ENCODE measurements at regions not wholly inside any gene's neighbourhood (a gene's known extent, or its start where the extent isn't known, plus 50 kb on each side); places are given as distances from the start of the nearest gene placed in this dataset.

DNA sequence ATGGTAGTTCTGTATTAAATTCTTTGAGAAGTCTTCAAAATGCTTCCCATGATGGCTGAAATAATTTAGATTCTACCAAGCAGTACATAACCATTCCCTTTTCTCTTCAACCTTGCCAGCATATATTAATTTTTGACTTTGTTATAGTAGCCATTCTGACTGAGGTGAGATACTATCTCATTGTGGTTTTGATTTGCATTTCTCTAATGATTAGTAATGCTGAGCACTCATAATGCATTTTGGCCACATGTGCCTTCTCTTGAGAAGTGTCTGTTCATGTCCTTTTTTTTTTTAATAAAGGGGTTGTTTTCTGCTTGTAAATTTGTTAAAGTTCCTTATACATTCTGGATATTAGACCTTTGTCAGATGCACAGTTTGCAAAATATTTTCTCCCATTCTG lies 173.9 kb downstream of the CALCRL start:
- DNase-seq (ENCODE audit: low spot score): no peak

DNA sequence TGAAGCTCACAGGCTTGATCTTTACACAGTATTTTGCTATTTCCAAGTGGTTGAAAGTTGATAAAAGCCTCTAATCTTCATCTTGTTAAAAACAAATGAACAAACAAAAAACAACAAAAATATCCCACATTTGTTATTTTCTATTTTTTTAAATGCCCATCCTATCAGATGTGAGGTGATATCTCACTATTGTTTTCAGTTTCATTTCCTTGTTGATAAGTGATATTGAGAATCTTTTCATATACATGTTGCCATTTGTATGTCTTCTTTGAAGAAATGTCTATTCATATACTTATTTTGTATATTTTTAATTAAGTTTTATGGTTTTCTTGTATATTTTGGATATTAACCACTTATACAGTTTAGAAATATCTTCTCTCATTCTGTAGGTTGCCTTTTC lies 175.8 kb downstream of the CALCRL start:
- no peak for DNase-seq (ENCODE audit: low spot score)

DNA sequence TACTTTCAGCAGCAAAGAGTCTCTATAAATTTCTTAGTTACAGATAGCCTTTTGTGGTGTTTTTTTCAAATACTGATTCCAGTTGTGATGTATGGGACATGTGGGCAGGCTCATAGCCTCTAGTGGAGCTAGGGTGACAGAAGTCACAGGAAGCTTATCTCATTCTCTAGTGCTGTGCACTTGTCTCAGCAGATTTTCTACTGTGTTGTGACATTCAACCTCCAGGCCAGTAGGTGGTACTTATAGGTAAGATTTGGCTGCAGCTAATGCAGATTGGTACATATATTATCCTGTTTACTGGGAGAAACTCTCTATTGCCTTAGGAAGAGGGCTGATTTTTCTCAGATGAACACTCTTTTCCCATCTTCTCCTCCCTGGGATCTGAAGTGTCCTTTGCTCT lies 176.2 kb downstream of the CALCRL start:
- DNase-seq (ENCODE audit: low spot score): no peak

DNA sequence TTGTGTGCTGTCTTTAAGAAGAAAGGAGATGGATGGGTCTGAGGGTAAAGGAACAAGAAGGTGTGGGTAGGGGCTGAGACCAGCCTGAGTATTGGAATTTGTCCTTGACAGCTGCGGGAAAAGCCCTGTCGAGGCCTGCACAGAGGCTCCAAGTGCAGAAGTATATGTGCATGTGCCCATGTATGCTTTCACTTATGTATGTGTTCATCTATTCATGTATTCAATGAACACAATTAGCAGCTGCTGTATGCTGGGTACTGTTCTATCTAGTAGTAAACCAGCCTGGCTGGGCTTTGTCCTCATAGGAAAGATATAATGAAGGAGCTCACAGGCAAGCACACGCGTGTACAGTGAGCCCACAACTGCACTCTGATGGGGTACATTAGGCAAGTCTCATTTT lies 181.4 kb downstream of the CALCRL start:
- no peak for DNase-seq (ENCODE audit: low spot score)

DNA sequence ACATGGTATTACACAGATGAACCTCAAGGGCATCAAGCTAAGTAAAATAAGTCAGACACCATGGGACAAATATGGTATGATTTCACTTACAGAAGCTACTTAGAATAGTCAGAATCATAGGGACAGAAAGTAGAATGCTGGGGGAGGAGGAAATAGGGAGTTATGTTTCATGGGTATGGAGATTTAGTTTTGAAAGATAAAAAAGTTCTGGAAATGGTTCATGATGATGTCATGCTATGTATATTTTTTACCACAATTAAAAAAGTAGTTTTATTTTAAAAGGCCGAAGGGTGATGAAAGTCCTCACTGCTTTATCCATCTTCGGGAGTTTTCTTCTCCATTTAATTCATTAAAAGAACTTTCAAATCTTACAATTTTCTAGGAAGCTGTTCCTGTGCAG lies 181.9 kb downstream of the CALCRL start:
- no peak for DNase-seq (ENCODE audit: low spot score)

DNA sequence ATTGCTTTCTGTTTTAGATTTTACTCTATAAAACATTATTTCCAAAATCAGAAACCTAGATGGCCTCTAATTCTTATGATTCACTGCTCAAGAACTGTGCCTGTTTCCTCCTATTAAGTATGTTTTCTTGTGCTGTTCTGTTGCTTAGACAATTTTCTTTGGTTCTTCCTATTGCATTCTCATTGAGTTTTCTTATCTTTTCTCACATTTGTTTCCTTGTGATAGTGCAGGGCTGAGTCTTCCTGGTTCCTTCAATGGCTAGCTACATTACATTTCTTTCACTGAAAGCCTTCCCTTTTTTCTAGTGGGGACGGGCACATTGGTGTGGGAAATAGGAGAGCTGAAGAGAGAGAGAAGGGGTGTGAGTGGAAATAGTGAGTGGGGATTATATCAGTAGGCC lies 183.4 kb downstream of the CALCRL start:
- DNase-seq (ENCODE audit: low spot score): no peak

DNA sequence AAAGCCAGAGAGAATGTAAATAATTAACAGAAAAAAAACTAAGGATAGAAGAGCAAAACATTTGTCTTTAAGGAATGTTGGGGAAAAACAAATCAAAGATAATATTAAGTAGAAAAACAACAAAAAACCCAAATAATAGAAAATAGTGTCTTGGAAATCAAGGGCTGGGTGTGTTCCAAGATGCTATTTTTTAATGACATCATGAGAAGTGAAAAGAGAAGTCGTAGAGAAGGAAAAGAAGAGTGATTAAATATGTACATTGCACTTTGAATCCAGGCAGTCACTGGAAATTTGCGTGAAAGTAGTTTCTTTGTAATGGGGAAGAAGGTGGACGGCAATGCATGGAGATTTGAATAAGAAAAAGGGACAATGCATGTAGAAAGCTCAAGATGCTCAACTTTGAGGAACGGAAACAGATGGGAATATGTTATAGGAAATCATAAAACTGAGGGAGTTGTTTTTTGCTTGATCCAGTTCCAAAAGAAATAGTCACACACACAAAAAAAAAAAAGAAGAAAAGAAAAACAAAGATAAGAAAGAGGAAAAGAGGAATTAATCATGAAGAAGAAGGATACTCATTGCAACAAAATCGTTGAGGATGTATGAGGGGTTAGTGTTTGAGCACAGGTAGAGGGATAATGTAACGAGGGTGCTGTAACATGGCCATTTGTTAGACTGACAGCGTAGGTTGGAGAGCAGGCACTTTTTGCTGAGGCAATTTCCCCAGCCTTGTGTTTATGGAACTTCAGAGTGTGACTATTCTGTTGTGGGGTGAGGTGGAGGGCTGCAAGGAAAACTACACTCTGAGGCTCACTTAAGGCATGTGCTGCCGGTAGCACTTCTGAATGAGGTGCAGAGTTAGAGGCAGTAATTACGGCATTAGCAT lies 184.1 kb downstream of the CALCRL start:
- no peak for DNase-seq (ENCODE audit: low spot score)

DNA sequence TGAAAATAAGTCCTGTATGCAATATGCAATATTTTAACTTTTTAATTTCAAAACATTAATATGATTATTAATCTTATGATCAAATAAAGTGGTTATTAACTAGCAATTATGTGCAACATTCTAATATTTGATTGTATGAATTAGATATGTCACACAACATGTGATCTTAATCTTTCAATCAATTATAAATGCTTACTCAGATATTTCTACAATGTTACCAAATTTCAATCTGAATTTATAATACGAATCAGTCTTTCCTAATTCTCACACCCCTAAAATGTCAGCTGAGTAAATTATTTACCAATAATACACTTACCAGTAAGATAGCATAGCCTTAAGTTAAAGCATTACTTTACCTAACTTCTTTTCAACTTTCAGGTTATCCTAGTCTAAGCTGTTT lies 186.3 kb downstream of the CALCRL start:
- DNase-seq (ENCODE audit: low spot score): no peak

DNA sequence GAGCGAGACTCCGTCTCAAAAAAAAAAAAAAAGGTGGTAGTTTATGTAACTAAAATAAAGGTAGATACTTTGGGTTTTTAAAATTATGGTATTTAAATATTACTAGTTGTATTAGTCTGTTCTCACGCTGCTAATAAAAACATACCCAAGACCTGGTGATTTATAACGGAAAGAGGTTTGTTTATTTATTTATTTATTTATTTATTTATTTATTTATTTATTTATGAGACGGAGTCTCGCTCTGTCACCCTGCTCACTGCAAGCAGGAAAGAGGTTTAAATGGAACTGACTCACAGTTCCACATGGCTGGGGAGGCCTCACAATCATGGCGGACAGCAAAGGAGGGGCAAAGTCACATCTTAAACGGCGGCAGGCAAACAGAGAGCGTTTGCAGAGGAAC lies 196.0 kb downstream of the CALCRL start:
- no peak for DNase-seq (ENCODE audit: low spot score)

DNA sequence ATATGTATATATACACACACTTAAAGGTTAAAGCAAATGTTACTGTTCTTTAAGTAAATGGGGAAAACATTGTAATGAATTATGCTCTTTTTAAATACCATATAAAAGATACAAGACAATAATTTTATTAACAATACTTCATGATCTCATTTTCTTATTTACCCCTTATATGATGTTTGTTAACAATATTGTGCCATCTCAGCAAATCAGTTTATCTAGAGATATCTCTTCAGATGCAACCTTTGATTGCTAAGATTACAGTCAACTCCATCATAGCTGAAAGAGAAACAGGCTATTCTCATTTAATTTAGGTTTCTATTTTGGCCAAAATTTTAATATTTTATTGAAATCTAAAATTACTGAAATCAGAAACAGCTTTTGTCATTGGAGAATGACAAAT lies 197.9 kb downstream of the CALCRL start:
- DNase-seq (ENCODE audit: low spot score): no peak

DNA sequence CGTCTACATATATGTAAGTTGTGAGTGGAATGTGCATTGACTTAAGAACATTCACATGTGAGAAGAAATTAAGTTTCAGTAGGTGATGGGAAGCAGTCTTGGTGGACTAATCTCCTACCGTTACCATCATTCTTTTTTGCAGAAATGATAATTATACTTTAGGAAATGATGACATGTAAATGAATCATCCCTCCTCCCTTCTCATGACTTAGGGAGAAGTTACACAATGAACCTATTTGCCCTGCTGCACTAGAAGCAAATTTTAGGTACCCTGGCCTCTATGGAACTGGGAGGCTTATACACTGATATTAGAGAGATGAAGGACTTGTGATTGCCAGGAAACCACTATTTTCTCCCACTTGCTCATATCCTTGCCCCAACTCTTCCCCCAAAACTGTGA lies 214.2 kb downstream of the CALCRL start:
- no peak for DNase-seq (ENCODE audit: low spot score)

DNA sequence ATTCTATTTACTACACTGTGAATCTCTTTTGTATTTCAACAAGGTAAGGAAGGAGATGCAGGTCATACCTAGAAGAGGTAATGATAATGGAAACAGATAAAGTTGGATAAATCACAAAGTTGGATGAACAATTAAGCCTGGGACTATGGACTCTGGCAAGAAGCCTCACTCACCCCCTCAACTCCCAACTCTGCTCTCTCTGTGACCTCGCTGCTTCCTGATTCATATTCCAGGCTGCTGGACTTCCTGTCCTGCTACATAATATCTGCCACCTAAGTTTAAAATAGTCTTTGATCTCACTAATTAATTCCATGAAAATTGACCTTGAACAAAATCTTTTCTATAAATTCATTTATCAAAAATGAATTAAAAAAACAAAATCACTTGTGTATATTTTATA lies 215.3 kb downstream of the CALCRL start:
- no peak for DNase-seq (ENCODE audit: low spot score)

DNA sequence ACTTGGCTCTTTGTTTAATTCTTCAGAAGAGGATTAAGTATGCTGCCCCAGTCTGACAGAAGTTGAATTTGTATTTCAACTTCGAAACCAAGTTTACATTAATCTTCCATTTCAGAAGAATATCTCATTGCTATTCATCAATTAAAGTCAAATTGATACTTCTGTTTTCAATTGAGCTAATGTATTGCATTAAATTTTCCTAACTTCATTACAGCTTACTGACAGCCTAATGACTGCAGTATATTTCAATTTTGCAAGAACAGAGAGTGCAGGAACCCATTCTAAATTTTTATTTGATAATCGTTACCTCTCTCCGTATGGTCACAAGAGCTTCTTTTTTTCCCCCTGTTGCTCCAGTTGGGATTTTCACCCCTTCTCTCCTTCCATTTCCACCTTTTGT lies 218.0 kb downstream of the CALCRL start:
- DNase-seq (ENCODE audit: low spot score): no peak

DNA sequence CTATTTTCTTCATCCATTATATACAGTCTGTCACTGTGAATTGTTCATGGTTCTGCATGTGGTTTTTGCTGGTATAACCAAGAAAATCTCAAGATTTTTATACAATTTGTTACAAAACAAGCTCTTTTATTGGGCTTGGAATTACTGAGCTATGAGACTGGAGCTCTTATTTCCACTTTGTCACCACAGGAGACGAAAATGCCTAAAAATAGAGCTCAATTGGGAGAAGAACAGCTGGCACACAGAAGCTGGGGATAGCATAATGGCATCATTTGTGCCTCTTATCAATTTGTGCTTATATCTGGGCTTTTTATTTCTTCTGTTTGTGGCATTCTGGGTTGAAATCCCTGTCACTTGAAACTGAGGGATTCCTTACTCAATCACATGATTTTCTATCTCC lies 219.1 kb downstream of the CALCRL start:
- DNase-seq (ENCODE audit: low spot score): no peak

DNA sequence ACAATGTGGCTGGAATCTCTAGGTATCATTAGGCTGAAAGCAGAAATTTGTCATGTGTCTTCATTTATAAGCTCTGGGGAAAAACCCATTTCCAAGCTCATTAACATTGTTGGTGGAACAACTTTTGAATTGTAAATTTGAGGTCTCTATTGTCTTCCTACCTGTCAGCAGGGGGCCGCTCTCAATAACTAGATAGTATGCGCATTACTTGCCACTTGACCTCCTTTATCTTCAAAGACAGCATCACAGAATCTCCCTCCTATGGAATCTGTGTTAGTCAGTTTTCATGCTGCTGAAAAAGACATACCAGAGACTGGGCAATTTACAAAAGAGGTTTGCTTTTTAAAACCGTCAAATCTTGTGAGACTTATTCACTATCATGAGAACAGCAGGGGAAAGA lies 223.1 kb downstream of the CALCRL start:
- DNase-seq (ENCODE audit: low spot score): no peak

DNA sequence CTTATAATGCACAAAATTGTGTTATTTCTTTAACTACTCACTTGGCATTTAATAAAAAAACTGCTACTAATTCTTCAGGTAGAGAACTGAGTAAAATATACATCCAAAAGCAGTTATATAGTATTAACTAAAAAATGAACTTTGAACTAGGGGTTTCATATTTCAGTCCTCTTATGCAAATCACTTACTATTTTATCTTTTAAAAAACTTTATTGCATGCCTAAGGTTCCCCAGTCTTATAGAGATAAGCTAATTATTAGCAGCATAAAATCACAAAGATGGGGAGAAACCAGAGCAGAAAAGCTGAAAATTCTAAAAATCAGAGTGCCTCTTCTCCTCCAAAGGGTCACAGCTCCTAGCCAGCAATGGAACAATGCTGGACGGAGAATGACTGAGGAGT lies 228.0 kb downstream of the CALCRL start:
- no peak for DNase-seq (ENCODE audit: low spot score)

DNA sequence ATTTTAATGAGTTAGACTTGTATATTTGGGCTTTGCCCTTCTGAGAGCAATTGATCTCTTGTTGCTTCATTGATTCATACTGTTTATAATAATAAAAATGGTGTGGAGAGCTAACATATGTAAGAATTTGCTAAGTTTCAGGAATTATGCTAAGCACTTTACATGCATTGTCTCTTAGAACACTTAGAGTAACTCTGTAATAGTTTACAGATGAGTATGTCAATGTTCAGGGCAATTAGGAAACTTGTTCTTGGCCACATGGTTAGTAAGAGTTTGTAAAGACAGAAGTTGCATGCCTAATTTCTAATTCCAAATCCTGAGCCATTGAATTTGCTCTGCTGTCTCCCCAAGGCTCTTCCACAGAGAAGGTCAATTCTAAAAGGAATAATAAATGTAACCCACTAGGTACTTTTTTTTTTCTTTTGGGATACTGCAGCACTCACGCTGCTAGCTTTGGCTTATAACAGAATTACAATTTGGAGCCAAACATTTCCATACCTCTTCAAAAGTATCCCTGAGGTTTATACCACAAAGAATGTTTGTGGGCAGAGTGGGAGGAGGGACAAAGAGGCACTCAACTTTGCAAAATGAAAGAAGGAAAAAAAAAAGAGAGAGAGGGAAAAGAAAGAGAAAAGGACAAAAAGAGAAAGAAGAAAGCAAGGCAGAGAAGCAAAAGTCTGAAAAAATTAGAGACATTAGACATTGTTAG lies 232.4 kb downstream of the CALCRL start:
- DNase-seq (ENCODE audit: low spot score): no peak

DNA sequence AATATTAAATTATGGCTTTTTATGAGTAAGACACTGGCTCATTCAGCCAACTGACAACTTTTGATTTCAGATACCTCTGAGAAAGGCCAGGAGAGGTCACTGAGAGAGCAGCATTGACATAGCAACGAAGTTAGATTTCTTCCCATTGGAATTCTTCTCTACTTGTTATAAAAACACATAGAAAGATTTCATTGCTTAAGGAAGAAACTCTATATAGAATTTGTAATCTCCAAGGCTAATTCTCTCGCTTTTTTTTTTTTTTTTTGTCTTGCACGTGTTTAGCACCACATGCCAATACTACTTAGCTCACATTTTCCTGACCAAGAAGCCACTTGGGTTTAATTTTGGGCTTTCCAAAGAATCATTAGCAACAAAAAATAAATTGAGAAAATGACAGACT lies 233.7 kb downstream of the CALCRL start:
- no peak for DNase-seq (ENCODE audit: low spot score)

DNA sequence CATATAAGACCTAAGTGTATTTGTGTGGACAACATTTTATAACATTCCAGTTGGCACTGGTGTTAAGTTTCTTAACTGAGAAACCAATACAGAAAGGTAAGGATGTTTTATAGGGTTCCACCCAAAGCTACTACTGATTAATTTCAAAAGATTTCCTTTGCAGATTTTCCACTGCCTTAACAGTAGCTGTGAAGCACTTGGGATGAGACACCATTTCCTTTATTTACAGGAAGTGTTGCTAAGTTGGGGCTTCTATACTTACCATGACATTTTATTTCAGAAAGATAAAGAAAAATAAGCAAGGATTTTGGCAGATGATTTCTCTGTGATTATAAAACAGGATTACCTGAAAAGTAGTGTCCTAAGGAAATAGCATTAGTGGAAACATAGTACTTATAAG lies 234.3 kb downstream of the CALCRL start:
- DNase-seq (ENCODE audit: low spot score): no peak

DNA sequence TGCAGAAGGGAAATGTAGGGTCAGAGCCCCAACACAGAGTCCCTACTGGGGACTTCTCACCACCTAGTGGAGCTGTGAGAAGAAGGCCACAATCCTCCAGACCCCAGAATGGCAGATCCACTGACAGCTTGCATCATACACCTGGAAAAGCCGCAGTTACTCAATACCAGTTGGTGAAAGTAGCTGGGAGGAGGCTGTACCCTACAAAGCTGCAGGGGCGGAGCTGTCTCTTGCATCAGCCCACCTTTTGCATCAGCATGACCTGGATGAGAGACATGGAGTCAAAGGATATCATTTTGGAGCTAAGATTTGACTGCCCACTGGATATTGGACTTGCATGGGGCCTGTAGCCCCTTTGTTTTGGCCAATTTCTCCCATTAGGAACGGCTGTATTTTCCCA lies 237.3 kb downstream of the CALCRL start:
- no peak for DNase-seq (ENCODE audit: low spot score)

DNA sequence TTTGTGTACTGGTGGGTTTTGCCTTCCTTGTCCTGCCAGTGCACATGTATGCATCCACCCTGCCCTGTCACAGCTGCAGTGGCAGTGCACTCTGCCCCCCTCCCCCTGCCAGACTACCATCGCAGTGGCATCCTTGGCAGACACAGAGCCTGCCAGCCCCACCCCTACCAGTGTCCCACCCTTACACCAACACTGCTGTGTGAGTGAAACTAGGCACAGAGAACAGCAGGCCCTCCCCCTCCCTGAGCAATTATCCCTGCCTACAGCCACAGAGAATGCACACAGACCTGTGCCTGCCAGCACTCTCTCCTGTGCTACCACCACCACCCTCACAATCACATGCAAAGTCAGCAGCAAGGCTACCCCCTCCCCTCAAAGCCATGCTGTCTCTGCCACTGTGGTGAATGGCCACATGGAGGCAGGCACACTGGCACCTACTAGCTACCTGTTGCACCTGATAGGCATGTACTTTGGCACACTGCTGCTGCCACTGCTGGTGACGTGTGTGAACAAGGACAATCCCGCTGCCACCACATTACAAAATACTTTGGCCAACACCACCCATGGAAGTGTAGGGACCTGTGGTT lies 239.8 kb downstream of the CALCRL start:
- DNase-seq (ENCODE audit: low spot score): no peak

DNA sequence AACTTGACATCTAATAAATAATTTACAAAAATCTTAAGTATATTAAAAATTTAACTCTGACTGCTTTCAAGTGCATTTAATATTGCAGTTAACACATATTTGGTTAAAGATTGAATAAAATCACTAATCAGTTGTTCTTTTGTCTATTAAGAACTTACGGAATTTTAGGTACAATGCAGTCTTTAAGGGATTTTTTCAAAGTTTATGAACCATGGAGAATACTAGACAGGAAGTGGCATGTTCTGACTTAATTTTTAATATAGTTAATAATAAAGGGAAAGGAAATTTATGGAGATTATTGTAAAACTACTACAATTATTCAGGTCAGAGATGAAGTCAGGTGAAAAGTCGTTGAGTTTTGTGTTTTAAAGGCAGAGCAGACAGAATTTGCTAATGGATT lies 240.9 kb downstream of the CALCRL start:
- no peak for DNase-seq (ENCODE audit: low spot score)

DNA sequence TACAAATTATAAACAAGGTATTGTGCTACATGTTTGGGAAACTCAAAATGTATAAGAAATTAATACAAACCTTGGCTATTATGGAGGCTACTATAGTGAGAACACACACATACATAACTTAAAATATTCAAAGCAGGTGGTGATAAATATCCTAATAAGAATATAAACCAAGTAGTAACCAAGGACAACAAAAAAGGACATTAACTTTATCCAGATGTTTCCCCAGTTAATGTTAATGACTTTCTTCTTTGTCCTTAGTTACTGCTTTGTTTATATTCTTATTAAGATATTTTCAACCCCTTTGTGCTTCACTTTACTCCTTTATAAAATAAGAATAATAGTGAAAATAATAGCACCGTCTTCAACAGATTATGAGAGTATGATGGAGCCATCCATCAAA lies 241.6 kb downstream of the CALCRL start:
- no peak for DNase-seq (ENCODE audit: low spot score)
